WTC11 (cell line): ENCODE measurements at regions not wholly inside any gene's neighbourhood (a gene's known extent, or its start where the extent isn't known, plus 50 kb on each side); places are given as distances from the start of the nearest gene placed in this dataset.

ENCODE experiments used
- ATAC-seq: fragments of 200-7000 bp; cut with Tn5 transposase; 2 replicates; pipeline ENCODE4 v1.10.0; 2021; ENCODE audit warnings: mild to moderate bottlenecking, moderate library complexity
- CTCF ChIA-PET: fragments of 300-600 bp; sonication (Branson Sonifier 250); formaldehyde crosslinking; loops from one replicate; lab custom pipeline; 2021; ENCODE audit warnings: antibody characterized with exemption; lab: Charles Lee
- POLR2A ChIA-PET: fragments of 350-600 bp; sonication (Branson Sonifier 250); formaldehyde crosslinking; loops from one replicate; lab custom pipeline; 2021; ENCODE audit warnings: antibody characterized with exemption; lab: Charles Lee
- DNase-seq: peaks from one replicate; pipeline ENCODE4 v3.0.0; 2021; ENCODE audit warnings: low spot score
- H3K27ac Mint-ChIP-seq: 2 replicates; pipeline ENCODE4 v1.8.0; 2021; ENCODE audit warnings: mixed read lengths
- H3K27me3 Mint-ChIP-seq: 2 replicates; pipeline ENCODE4 v1.8.0; 2021; ENCODE audit warnings: low read depth, mild to moderate bottlenecking, moderate library complexity, mixed read lengths
- H3K36me3 Mint-ChIP-seq: 2 replicates; pipeline ENCODE4 v1.8.0; 2021; ENCODE audit warnings: mixed read lengths
- H3K4me1 Mint-ChIP-seq: 2 replicates; pipeline ENCODE4 v1.8.0; 2022; ENCODE audit warnings: mixed read lengths
- H3K4me3 Mint-ChIP-seq: 2 replicates; pipeline ENCODE4 v1.8.0; 2021; ENCODE audit warnings: mild to moderate bottlenecking, moderate library complexity, mixed read lengths
- H3K9me3 Mint-ChIP-seq: 2 replicates; pipeline ENCODE4 v1.8.0; 2021; ENCODE audit warnings: mixed read lengths
- CTCF ChIP-seq: fragments of 200-600 bp; IDR thresholded peaks from 2 replicates; pipeline ENCODE4 v1.8.0; 2022; ENCODE audit warnings: antibody characterized with exemption
- ESRRA ChIP-seq: sonication (generic); formaldehyde crosslinking; IDR thresholded peaks from 2 replicates; pipeline ENCODE4 v1.8.1; 2022; ENCODE audit warnings: mild to moderate bottlenecking, missing genetic modification reagents, borderline replicate concordance
- GABPB1 ChIP-seq: sonication (generic); formaldehyde crosslinking; IDR thresholded peaks from 2 replicates; pipeline ENCODE4 v1.8.1; 2023; ENCODE audit warnings: mild to moderate bottlenecking, missing genetic modification reagents
- GTF2I ChIP-seq: fragments of 250-450 bp; sonication (Bioruptor Pico); conservative IDR thresholded peaks from 2 replicates; pipeline ENCODE4 v1.4.0; 2021; ENCODE audit warnings: mild to moderate bottlenecking
- KAT7 ChIP-seq: sonication (generic); formaldehyde crosslinking; IDR thresholded peaks from 2 replicates; pipeline ENCODE4 v1.8.1; 2023; ENCODE audit warnings: missing genetic modification reagents, mild to moderate bottlenecking, borderline replicate concordance
- MAX ChIP-seq: sonication (generic); formaldehyde crosslinking; IDR thresholded peaks from 2 replicates; pipeline ENCODE4 v1.8.0; 2022; ENCODE audit warnings: mild to moderate bottlenecking, missing genetic modification reagents
- SMAD4 ChIP-seq: sonication (generic); formaldehyde crosslinking; IDR thresholded peaks from 2 replicates; pipeline ENCODE4 v1.8.0; 2022; ENCODE audit warnings: mild to moderate bottlenecking, missing genetic modification reagents
- TEAD1 ChIP-seq: sonication (generic); formaldehyde crosslinking; IDR thresholded peaks from 2 replicates; pipeline ENCODE4 v1.8.0; 2022; ENCODE audit warnings: mild to moderate bottlenecking, missing genetic modification reagents
- ZMAT4 ChIP-seq: fragments of 250-450 bp; sonication (Bioruptor Pico); IDR thresholded peaks from 2 replicates; pipeline ENCODE4 v1.9.0; 2021; ENCODE audit warnings: mild to moderate bottlenecking
- TF ChIP-seq, protein P1 (sequence below): sonication (generic); formaldehyde crosslinking; IDR thresholded peaks from 2 replicates; pipeline ENCODE4 v1.8.1; 2023; ENCODE audit warnings: mild to moderate bottlenecking, missing genetic modification reagents, moderate library complexity
- TF ChIP-seq, protein P2 (sequence below): sonication (generic); formaldehyde crosslinking; conservative IDR thresholded peaks from 2 replicates; pipeline ENCODE4 v1.8.1; 2023; ENCODE audit warnings: mild to moderate bottlenecking, low read depth, missing genetic modification reagents, moderate library complexity
- TF ChIP-seq, protein P3 (sequence below): sonication (generic); formaldehyde crosslinking; IDR thresholded peaks from 2 replicates; pipeline ENCODE4 v1.8.0; 2023; ENCODE audit warnings: missing genetic modification reagents, mild to moderate bottlenecking, borderline replicate concordance
- TF ChIP-seq, protein P4 (sequence below): sonication (generic); formaldehyde crosslinking; IDR thresholded peaks from 2 replicates; pipeline ENCODE4 v1.8.0; 2023; ENCODE audit warnings: missing genetic modification reagents

DNA sequence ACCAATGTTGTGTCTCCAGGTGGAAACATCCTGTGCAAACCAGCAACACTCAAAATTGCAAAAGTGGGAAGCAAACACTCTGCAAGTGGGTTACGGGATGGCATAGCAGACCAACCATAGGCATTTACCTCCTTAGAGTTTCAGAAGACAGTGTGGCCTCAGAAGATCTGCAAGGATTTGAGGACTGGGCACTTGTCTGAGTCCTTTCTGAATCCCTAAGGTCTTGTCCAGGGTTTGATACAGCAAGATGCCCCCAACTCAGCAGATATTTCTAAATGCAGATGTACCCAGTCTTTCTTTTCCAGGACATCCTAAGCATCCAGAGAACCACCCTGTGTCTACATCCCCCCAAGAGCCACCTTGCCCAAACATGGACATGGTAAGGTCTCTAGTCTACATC, 51.7 kb upstream of the SHANK2 start (continued):
- no peak for TF ChIP-seq MAX (CRISPR knock-in tag)
- TF ChIP-seq, protein P1, sequence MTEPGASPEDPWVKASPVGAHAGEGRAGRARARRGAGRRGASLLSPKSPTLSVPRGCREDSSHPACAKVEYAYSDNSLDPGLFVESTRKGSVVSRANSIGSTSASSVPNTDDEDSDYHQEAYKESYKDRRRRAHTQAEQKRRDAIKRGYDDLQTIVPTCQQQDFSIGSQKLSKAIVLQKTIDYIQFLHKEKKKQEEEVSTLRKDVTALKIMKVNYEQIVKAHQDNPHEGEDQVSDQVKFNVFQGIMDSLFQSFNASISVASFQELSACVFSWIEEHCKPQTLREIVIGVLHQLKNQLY (CRISPR knock-in tag) = no peak

DNA sequence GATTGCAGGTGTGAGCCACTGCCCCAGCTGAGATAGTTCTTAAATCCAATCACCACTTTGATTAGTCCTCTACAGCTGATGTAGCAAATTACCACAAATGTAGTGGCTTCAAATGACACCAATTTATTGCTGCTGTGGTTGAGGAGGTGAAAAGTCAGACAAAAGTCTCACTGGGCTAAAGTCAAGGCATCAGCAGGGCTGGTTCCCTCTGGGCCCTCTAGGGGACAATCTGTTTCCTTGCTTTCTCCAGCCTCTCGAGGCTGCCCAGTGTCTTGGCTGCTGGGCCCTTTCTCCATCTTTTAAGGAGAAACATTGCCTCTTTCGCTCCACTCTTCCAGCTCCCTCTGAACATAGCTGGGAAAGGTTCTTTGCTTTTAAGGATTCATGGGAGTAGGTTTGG, 50.5 kb upstream of the SHANK2 start:
- peaks cover 4% of the 10 kb centered on the region; the same call in 1 of the 2 replicates for H3K4me1 Mint-ChIP-seq
- TF ChIP-seq ZMAT4 (no peak), GABPB1 (no peak), SMAD4 (no peak), CTCF (no peak)
- TF ChIP-seq, protein P2, sequence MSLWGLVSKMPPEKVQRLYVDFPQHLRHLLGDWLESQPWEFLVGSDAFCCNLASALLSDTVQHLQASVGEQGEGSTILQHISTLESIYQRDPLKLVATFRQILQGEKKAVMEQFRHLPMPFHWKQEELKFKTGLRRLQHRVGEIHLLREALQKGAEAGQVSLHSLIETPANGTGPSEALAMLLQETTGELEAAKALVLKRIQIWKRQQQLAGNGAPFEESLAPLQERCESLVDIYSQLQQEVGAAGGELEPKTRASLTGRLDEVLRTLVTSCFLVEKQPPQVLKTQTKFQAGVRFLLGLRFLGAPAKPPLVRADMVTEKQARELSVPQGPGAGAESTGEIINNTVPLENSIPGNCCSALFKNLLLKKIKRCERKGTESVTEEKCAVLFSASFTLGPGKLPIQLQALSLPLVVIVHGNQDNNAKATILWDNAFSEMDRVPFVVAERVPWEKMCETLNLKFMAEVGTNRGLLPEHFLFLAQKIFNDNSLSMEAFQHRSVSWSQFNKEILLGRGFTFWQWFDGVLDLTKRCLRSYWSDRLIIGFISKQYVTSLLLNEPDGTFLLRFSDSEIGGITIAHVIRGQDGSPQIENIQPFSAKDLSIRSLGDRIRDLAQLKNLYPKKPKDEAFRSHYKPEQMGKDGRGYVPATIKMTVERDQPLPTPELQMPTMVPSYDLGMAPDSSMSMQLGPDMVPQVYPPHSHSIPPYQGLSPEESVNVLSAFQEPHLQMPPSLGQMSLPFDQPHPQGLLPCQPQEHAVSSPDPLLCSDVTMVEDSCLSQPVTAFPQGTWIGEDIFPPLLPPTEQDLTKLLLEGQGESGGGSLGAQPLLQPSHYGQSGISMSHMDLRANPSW = no peak
- ChIA-PET POLR2A (no interaction called here), CTCF (no interaction called here)
- ATAC-seq = peak; percentile 64
- no peak overlapping the region for H3K4me3 Mint-ChIP-seq
- H3K9me3 Mint-ChIP-seq = no peaks in the 10 kb centered on the region
- no peaks in the 10 kb centered on the region for H3K36me3 Mint-ChIP-seq
- H3K27ac Mint-ChIP-seq = no peak overlapping the region
- H3K27me3 Mint-ChIP-seq = peaks cover 17% of the 10 kb centered on the region; the same call in 1 of the 2 replicates
- no peak for DNase-seq

DNA sequence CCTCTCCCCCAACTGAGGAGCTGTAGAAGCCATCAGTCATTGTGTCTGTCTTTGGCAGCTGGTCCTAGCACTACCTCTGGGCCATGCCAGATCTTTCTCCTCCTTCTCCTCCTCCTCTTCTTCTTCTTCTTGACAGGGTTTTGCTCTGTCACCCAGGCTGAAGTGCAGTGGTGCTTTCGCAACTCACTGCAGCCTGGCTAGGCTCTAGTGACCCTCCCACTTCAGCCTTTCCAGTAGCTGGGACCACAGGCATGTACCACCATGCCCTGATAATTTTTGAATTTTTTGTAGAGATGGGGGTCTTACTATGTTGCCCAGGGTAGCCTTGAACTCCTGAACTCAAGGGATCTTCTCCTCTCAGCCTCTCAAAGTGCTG, 50.1 kb upstream of the SHANK2 start:
- no peaks in the 10 kb centered on the region for H3K36me3 Mint-ChIP-seq
- no peak overlapping the region for H3K4me3 Mint-ChIP-seq
- ChIA-PET POLR2A (no interaction called here), CTCF (interaction anchor here (1.0 kb wide), 1 partner anchor 50 kb away, joined by 3 read pairs; the partner anchor contains the start of gene SHANK2)
- peaks cover 4% of the 10 kb centered on the region; the same call in 1 of the 2 replicates for H3K4me1 Mint-ChIP-seq
- no peak for TF ChIP-seq TEAD1 (CRISPR knock-in tag)
- TF ChIP-seq GABPB1 = no peak
- TF ChIP-seq ESRRA (CRISPR knock-in tag) = no peak
- TF ChIP-seq, protein P3, sequence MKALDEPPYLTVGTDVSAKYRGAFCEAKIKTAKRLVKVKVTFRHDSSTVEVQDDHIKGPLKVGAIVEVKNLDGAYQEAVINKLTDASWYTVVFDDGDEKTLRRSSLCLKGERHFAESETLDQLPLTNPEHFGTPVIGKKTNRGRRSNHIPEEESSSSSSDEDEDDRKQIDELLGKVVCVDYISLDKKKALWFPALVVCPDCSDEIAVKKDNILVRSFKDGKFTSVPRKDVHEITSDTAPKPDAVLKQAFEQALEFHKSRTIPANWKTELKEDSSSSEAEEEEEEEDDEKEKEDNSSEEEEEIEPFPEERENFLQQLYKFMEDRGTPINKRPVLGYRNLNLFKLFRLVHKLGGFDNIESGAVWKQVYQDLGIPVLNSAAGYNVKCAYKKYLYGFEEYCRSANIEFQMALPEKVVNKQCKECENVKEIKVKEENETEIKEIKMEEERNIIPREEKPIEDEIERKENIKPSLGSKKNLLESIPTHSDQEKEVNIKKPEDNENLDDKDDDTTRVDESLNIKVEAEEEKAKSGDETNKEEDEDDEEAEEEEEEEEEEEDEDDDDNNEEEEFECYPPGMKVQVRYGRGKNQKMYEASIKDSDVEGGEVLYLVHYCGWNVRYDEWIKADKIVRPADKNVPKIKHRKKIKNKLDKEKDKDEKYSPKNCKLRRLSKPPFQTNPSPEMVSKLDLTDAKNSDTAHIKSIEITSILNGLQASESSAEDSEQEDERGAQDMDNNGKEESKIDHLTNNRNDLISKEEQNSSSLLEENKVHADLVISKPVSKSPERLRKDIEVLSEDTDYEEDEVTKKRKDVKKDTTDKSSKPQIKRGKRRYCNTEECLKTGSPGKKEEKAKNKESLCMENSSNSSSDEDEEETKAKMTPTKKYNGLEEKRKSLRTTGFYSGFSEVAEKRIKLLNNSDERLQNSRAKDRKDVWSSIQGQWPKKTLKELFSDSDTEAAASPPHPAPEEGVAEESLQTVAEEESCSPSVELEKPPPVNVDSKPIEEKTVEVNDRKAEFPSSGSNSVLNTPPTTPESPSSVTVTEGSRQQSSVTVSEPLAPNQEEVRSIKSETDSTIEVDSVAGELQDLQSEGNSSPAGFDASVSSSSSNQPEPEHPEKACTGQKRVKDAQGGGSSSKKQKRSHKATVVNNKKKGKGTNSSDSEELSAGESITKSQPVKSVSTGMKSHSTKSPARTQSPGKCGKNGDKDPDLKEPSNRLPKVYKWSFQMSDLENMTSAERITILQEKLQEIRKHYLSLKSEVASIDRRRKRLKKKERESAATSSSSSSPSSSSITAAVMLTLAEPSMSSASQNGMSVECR (CRISPR knock-in tag) = no peak
- TF ChIP-seq KAT7 (CRISPR knock-in tag) = no peak
- TF ChIP-seq, protein P4, sequence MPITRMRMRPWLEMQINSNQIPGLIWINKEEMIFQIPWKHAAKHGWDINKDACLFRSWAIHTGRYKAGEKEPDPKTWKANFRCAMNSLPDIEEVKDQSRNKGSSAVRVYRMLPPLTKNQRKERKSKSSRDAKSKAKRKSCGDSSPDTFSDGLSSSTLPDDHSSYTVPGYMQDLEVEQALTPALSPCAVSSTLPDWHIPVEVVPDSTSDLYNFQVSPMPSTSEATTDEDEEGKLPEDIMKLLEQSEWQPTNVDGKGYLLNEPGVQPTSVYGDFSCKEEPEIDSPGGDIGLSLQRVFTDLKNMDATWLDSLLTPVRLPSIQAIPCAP (CRISPR knock-in tag) = no peak
- TF ChIP-seq GTF2I (CRISPR knock-in tag) = no peak
- TF ChIP-seq, all 79 proteins: peak for 0
- ATAC-seq (no peak), DNase-seq (no peak)
- Mint-ChIP-seq H3K27me3 (peaks cover 17% of the 10 kb centered on the region; the same call in 1 of the 2 replicates), H3K9me3 (peaks cover 3% of the 10 kb centered on the region; the same call in 1 of the 2 replicates), H3K27ac (no peak overlapping the region)
